ENCODE measurements at regions not wholly inside any gene's neighbourhood (a gene's known extent, or its start where the extent isn't known, plus 50 kb on each side); places are given as distances from the start of the nearest gene placed in this dataset.
"Not testable (repeated sequence)": the region's sequence is repeated elsewhere in the genome, so short reads cannot be mapped to it uniquely, and the experiment has no call there.

- no peak for DNase-seq
Measured at GRCh38 chr14:98919434-98919833, 352.6 kb downstream of the BCL11B start.

- not testable (repeated sequence) for DNase-seq
Measured at GRCh38 chr14:98921306-98921705, 350.7 kb downstream of the BCL11B start.

GRCh38 chr14:98923596-98923995, 348.4 kb downstream of the BCL11B start:
- no peak for DNase-seq

- DNase-seq = no peak
Measured at GRCh38 chr14:98924046-98924445, 348.0 kb downstream of the BCL11B start.

GRCh38 chr14:98925354-98926040, 346.5 kb downstream of the BCL11B start:
- DNase-seq = no peak

GRCh38 chr14:98926146-98926545, 345.9 kb downstream of the BCL11B start:
- DNase-seq = no peak

GRCh38 chr14:98926801-98927200, 345.2 kb downstream of the BCL11B start:
- DNase-seq = no peak

- DNase-seq = no peak
Measured at GRCh38 chr14:98927986-98928385, 344.0 kb downstream of the BCL11B start.

GRCh38 chr14:98928418-98928817, 343.6 kb downstream of the BCL11B start:
- no peak for DNase-seq

GRCh38 chr14:98931126-98931525, 340.9 kb downstream of the BCL11B start:
- no peak for DNase-seq

GRCh38 chr14:98931911-98932310, 340.1 kb downstream of the BCL11B start:
- DNase-seq = no peak

GRCh38 chr14:98932431-98933325, 339.3 kb downstream of the BCL11B start:
- no peak for DNase-seq

GRCh38 chr14:98934569-98934968, 337.4 kb downstream of the BCL11B start:
- DNase-seq = not testable (repeated sequence)

- DNase-seq = no peak
Measured at GRCh38 chr14:98935921-98936320, 336.1 kb downstream of the BCL11B start.

GRCh38 chr14:98937021-98937420, 335.0 kb downstream of the BCL11B start:
- DNase-seq = no peak

GRCh38 chr14:98937712-98938505, 334.1 kb downstream of the BCL11B start:
- no peak for DNase-seq

- no peak for DNase-seq
Measured at GRCh38 chr14:98940693-98941437, 331.1 kb downstream of the BCL11B start.

- DNase-seq = no peak
Measured at GRCh38 chr14:98941481-98941880, 330.5 kb downstream of the BCL11B start.

- no peak for DNase-seq
Measured at GRCh38 chr14:98943907-98944306, 328.1 kb downstream of the BCL11B start.

GRCh38 chr14:98944989-98945388, 327.0 kb downstream of the BCL11B start:
- DNase-seq = no peak

GRCh38 chr14:98945611-98946570, 326.1 kb downstream of the BCL11B start:
- no peak for DNase-seq

Data from NCI-H2107 (cell line).